NCI-H82 (cell line): ENCODE measurements at regions not wholly inside any gene's neighbourhood (a gene's known extent, or its start where the extent isn't known, plus 50 kb on each side); places are given as distances from the start of the nearest gene placed in this dataset.
"Not testable (repeated sequence)": the region's sequence is repeated elsewhere in the genome, so short reads cannot be mapped to it uniquely, and the experiment has no call there.

Experiments used
- DNase-seq: peaks from one replicate; lab custom pipeline; 2025; lab: John Stamatoyannopoulos, UW

DNA sequence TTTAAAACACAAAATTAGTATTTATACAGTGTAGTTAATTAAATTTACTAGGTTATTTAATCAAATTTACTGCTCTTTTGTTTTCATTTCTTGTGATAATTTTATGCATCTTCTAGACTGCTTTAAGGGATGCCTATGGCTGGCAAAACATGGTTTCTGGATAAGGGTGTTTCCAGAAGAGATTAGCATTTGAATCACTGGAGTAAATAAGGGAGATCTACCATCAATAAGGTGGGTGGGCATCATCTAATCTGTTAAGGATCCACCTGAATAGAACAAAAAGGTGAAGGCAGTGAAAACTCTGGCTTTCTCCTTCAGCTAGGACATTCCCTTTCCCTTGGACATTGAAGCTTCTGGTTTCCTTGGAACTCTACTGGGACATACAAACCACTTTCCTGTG, 146.2 kb upstream of the LAMA2 start:
- DNase-seq = no peak

DNA sequence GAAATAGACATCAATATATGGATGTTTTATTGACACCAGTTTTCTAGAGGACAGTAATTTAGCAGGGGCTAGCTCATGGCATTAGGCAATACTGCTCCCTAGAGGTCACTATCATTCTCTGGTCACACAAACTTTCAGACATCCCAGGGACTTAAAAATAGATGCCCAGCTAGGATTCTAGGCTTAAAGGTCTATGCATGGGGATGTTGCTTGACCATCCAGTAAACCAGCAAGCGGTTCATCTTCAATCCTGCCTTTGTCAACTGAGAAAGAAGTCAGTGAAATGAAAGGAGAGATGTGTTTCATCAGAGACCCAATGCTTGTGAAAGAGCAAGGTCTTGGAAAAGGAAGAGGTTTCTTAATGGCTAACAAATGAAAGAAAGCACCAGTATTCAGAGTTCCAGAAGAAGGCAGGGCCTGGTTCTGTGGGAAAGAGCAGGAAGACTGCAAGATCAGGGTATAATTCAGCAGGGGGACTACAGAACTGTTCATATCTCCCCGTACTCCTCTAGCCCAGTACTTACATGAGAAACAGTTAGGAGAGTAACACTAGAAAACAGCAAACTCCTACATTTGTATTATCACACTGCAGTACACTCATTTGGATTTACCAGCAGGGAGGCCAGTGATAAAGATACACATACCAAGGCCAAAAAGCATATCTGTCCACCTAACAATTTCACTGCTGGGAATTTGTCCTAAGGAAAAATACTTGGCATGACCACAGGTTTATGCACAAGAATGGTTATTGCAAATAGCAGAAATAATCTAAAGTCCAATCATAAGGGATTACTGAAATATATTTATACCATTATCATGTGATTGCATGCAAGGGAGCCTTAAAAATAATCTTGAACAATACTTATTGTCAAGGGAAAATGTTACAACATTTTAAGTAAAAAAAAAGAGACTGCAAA, 151.4 kb upstream of the LAMA2 start:
- peak; percentile 63 for DNase-seq

- DNase-seq = no peak
These were observed 155.4 kb upstream of the LAMA2 start for GRCh38 chr6:128727500-128727899.

- peak; percentile 62 for DNase-seq
These were observed 157.4 kb upstream of the LAMA2 start for GRCh38 chr6:128725271-128726233.

- DNase-seq = no peak
These were observed 158.2 kb upstream of the LAMA2 start for GRCh38 chr6:128724738-128725137.

GRCh38 chr6:128723667-128724066, 159.3 kb upstream of the LAMA2 start:
- no peak for DNase-seq

DNA sequence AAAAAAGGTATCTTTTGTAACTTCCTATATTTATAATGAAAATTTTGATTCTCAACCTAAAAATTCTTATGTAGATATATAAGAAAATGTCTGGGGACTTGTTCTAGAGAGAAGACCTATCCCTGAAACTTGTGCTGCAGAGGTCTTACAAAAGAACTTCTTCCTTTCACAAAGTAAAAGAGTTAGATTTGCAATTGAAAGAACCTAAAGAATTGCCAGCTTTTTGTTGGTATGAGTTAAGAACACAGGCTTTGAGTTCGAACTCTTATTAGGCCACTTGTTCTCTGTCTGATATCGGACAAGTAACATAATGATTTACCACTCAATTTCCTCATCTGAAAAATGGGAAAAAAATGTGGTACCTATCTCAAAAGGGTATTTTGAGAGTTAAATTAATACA, 162.0 kb upstream of the LAMA2 start:
- DNase-seq = no peak

- DNase-seq = no peak
These were observed 163.2 kb upstream of the LAMA2 start for GRCh38 chr6:128719786-128720185.

- DNase-seq = no peak
These were observed 169.5 kb upstream of the LAMA2 start for GRCh38 chr6:128713461-128713860.

- no peak for DNase-seq
These were observed 170.0 kb upstream of the LAMA2 start for GRCh38 chr6:128712898-128713297.

- no peak for DNase-seq
These were observed 171.8 kb upstream of the LAMA2 start for GRCh38 chr6:128711149-128711548.

DNA sequence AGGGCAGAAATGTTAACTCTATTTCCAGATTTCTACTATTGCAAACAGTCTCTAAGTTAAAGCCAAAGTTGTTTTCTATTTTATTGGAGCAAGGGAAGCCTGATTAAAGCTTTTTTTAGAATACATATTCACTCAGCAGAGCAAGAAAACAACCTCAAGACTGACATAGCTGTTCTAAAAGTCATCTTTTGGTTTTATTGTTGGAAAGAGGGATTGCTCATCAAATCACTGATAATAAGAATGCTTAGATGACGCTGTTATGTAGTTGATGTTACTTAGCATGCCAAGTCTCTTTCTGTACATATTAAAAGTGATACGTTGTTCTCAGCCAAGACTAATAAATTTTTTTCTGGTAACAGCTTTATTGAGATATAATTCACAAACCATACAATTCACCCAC, 172.6 kb upstream of the LAMA2 start:
- no peak for DNase-seq

DNA sequence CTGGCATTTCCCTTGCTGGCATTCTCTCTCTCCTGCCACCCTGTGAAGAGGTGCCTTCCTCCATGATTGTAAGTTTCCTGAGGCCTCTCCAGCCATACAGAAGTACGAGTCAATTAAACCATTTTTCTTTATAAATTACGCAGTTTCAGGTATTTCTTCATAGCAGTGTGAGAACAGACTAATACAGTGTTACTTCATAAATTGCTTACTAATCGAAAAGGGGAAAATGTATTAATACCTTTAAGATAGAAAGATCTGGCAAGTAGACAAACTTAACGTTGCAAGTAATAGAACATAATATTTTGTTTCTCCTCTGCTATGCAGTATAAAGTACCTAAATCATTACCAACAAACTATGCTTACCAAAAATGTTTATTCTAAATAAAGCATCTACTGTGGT, 178.3 kb upstream of the LAMA2 start:
- no peak for DNase-seq

DNA sequence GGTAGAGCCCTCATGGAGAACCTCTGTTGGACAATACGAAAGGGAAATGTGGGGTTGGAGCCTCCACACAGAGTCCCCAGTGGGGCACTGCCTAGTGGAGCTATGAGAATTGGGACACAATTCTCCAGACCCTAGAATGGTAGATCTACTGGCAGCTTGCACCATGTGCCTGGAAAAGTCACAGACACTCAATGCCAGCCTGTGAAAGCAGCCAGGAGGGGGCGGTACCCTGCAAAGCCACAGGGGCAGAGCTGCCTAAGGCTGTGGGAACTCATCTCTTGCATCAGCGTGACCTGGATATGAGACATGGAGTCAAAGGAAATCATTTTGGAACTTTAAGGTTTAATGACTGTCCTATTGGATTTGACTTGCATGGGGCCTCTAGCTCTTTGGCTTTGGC, 179.1 kb upstream of the LAMA2 start:
- not testable (repeated sequence) for DNase-seq

DNA sequence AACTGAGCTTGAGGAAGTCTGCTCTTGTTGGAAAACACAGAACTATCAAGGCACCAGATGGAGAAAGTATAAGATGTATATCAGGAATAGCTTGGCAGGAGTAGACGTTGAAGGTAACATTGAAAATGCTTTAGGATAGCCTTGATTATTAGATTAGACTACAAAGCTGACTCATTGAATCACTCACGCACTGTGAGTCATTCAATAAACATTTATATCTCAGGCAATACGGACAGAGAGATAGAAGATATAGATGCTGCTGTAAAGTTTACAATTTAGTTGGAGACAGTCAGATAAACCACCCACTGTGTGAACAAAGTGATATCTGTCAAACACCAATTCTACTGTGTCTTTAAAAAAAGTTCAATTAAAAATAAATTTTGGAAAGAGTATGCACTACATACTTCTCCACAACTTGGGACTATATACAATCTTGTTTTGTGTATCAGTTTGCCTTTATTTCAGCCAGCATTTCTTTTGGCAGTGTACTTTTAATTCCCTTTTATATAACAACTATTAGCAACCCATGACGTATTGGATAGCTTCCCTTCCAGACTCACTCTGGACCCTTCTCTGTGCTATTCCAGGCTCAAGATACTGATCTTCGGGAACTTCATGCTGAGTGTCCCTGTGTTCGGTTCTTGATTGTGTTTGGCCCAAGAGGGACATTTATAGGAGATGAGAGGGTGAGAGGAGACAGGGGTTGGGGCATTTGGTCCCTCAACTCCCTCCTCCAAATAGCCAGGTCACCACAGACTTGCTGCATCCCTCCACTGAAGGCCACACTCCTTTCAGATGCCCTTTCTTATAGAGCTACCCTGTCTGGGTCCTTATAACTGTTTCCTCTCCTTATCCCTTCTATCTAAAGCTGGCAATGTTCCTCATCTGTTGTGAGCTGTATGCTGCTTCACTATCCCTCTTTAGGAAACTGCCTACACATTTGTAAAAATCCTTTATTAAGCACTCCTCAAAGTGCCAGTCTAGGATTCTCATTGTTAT, 176.6 kb upstream of the PTPRK start:
- DNase-seq = no peak

- no peak for DNase-seq
These were observed 174.1 kb upstream of the PTPRK start for GRCh38 chr6:128694303-128695009.

DNA sequence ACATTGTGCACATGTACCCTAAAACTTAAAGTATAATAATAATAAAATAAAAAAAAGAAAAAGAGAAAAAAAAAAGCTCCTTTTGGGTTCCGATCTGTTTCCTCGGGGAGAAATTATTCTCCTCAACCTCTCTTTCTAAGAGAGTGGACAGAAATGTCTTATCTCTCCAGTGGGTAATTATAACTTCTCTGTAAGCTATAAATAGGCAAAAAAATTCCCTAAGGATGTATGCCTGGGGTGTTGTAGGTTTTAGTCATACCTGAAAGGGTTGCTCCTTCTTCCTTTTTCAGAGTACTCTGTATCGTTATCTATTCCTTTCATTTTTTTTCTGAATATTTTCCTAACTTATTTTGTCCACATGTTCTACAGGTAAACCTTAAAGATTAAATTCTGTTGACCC, 169.7 kb upstream of the PTPRK start:
- DNase-seq = no peak

DNA sequence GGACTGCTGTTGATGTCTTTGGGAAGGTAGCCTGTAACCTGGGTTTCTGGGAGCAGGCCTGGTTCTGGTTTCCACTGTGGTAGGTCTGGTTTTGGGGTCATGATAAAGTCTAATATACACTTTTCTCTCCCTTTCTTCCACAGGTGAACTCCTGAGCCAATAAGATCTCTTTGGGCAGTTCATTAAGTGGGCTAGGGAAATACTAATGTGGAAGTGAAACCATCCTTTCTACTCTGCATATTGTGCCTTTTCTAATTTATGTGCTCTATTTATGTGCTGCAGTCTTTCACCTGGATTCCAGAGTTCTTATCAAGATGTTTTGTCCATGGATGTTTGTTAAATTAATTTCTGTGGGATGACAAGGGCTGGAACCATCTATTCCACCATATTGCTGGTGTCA, 165.7 kb upstream of the PTPRK start:
- DNase-seq = no peak

DNA sequence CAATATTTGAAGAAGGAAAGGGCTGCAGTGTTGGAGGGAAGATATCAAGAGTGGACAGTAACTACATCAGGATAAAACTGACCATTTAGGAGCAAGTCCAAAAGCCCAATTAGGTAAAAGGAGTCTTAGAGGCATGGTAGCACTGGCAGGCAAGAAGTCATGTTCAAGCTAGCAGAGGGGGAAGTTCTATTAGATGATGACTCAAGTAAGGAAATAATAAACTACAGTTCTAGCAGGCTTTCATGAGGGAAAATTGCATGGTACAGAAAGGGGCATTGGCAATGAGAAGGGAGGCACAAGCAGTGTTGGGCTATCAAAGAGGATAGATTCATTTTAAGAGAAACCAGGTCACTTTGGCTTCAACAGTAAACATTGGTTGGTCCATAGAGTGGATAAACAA, 156.1 kb upstream of the PTPRK start:
- no peak for DNase-seq

- DNase-seq = peak; percentile 50
These were observed 151.6 kb upstream of the PTPRK start for GRCh38 chr6:128672023-128672422.

DNA sequence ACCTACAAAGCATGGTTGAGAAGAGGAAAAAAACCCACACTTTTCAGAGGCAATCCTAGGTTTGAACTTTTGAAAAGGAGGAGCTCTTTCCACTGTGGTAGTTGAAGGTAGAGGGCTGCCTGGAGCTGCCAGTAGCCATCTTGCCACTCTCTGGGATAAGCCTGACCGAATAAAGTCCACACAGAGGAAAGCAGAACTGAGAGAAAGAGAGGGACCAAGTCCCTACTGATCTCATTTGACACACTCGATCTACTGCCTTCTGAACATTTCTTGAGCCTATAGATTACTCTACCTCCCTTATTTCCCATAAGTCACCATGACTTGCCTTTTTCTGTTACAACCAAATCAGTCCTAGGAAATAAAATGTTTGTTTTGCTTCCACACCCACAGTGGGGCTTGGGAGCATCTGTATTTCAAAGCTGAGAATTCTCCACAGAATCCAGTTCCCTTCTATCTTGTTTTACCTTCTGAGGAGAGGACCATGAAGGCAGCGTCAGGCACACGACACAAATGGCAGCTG, 147.0 kb upstream of the PTPRK start:
- DNase-seq = no peak
